HUDEP-2 (cell line): ENCODE measurements at regions not wholly inside any gene's neighbourhood (a gene's known extent, or its start where the extent isn't known, plus 50 kb on each side); places are given as distances from the start of the nearest gene placed in this dataset.

ENCODE experiments used
- DNase-seq, 76 experiments: peaks; one replicate each; lab custom pipeline; 2025; ENCODE audit not compliant: unreplicated experiment in 76 of 76; lab: John Stamatoyannopoulos, UW

- DNase-seq: no peak
Observed at GRCh38 chr16:6689643-6690042, 643.0 kb upstream of the RBFOX1 start.

- DNase-seq: no peak
Observed at GRCh38 chr16:6687593-6687992, 645.1 kb upstream of the RBFOX1 start.

GRCh38 chr16:6684076-6684673, 648.5 kb upstream of the RBFOX1 start:
- DNase-seq: peak in 5 of 76 experiments; percentile 0 to 8 (median 1)

- DNase-seq: peak in 19 of 76 experiments; percentile 0 to 20 (median 3)
Observed at GRCh38 chr16:6682142-6682811, 650.4 kb upstream of the RBFOX1 start.

GRCh38 chr16:6678586-6678985, 654.1 kb upstream of the RBFOX1 start:
- DNase-seq: no peak

DNA sequence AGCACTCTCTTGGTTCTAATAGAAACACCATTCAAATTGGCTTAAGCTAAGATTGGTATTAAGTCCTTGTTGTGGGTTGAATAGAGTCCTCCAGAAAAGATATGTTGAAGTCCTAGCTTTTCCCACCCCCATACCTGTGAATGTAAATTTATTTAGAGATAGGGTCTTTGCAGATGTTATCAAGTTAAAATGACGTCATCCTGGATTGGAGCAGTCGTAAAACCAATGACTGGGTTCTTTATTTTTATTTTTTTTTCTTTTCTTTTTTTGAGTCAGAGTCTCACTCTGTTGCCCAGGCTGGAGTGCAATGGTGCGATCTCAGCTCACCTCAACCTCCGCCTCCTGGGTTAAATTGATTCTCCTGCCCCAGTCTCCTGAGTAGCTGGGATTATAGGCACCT, 658.6 kb upstream of the RBFOX1 start:
- DNase-seq: no peak

DNA sequence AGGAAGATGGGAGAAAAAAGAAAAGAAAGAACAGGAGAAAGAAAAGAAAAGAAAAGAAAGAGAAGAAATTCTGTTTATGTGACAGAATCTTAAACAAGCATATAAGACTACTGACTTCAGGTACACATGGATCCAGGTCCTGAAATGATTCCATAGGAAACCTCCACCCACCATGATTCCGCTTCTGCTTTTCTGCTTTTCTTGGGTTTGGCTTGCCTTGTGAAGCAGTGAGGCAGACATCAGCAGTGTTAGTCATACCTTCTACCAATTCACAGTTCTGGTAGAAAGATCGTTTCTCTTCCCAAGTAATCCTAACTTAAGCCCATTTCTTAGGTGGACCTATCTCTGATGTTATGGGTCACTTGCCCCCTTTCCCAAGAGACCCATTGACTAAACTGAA, 660.1 kb upstream of the RBFOX1 start:
- no peak for DNase-seq

DNA sequence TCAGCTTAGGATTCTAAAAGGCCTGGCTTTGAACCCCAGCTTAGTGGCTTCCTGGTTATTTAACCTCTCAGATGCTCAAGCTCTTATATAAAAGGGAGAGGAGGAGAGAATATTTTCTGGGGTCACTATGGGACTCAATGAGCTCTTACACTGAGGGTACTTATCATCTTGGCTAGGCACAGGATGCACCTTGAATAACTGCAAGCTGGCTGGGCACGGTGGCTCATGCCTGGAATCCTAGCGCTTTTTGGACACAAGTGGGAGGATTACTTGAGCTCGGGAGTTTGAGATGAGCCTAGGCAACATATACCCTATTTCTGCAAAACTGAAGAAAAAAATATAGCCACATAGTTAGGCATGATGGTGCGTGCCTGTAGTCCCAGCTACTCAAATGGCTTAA, 665.3 kb upstream of the RBFOX1 start:
- no peak for DNase-seq

- DNase-seq: no peak
Observed at GRCh38 chr16:6665126-6665525, 667.5 kb upstream of the RBFOX1 start.

- DNase-seq: no peak
Observed at GRCh38 chr16:6663668-6664067, 669.0 kb upstream of the RBFOX1 start.

GRCh38 chr16:6656760-6657159, 675.9 kb upstream of the RBFOX1 start:
- no peak for DNase-seq

DNA sequence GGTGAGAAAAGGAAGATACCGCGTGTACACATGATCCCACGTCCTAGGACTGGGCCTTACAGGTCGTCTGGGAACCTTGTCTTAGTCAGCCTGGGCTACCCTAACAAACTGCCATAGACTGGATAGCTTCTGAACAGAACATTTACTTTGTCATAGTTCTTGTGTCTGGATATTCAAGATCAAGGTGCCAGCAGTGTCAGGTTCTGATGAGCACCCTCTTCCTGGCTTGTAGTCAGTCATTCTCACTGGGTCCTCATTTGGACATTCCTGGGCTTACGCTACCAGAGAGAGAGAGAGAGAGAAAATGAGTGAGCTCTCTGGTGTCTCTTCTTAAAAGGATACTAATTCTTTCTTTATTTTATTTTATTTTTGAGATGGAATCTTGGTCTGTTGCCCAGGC, 685.8 kb upstream of the RBFOX1 start:
- no peak for DNase-seq

DNA sequence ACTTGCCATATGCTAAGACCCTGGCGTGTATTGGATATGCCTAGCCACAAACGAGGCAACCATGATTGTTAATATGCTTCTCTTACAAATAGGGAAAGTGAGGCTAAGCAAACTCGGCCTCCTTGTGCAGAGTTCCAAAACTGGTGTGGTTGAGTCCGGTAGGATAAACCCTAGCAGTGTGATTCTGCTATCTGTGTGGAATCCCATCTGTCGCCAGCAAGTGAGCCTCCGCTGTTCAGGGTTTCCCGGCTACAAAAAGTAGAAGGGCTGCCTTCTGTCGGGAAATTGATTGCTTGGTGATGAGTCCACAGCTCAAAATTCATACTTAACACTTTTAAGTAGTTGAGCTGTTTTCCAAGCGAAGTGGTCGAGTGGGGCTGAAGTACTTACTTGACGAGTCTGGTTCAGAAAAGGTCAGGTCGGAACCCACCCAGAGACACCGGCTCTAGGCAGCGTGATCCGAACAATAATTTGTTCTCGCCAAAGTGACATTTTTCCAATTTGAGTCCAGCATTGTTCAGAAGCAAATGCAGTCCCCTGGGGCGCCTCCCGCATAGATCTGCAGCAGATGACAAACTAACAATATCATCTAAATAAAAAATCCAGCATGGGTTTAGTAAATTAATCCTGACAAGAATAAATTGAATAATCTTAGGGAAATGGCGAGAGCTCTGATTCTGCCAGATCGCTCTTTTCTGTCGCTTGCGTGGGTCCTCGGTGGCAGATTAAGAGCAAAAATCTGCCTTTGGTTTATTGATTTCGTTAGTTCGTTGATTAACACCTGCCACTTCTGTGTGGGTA, 686.7 kb upstream of the RBFOX1 start:
- DNase-seq: no peak

DNA sequence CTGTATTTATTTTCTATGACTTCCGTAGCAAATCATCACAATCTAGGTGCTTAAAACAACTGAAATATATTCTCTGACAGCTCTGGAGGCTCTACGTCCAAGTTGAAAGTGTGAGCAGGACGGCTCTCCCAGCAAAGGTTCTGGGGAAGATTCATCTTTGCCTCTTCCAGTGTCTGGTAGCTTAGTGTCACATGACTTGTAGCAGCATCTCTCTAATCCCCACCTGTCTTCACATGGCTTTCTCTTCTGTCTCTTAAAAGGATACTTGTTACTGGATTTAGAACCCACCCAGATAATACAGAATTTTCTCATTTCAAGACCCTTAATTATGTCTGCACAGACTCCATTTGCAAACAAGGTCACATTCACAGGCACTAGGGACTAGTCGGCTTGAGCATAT, 687.7 kb upstream of the RBFOX1 start:
- no peak for DNase-seq

DNA sequence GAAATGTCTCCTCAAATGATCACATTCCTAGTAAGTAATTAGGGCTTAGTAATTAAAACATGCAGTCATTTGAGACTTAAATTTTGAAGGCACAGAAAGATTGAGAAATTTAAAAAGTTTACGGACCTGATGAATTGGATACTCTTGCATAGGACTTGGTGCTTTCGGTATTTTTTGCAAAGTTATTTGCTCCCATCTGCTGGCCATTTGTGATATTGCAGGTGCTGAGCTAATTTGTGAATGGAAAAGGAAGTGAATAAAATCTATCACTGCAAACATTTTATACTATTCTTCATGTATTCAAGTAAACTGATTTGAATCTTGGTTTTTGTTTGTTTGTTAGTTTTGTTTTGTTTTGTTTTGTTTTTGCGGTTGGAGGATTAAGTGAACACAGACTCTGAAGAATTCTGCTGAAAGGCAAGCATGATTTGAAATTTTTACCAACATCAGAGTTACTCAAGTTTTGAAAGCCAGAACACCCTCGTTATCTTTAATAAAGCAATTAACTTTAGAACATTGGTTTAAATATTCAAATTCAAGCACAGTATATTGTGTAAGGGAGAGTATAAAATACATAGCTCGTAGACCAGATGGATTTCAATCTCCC, 689.5 kb upstream of the RBFOX1 start:
- peak in 24 of 76 experiments; percentile 0 to 39 (median 12) for DNase-seq

DNA sequence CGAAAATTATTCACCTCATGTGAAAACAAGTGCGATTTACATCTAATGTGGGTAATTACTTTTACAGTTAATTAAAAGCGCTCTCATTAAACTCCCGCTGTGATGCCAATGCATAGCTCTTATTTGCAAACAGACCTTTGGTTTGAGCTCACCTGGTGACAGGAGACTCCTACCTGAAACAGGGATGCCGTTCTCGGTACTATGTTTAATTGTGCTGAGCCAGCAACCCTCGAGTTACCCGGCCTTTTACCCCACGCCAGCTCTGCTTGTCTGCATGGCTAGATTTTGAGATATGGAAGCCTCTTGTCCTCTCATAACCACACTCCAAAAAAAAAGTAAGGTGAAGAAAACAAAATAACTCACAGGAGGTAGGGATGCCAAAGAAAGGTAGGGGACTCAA, 690.4 kb upstream of the RBFOX1 start:
- no peak for DNase-seq

- DNase-seq: no peak
Observed at GRCh38 chr16:6641091-6641490, 691.6 kb upstream of the RBFOX1 start.

GRCh38 chr16:6636457-6636856, 696.2 kb upstream of the RBFOX1 start:
- no peak for DNase-seq

GRCh38 chr16:6634151-6634550, 698.5 kb upstream of the RBFOX1 start:
- no peak for DNase-seq

GRCh38 chr16:6633456-6633855, 699.2 kb upstream of the RBFOX1 start:
- no peak for DNase-seq

- DNase-seq: no peak
Observed at GRCh38 chr16:6629110-6629509, 703.5 kb upstream of the RBFOX1 start.
